ENCODE measurements at regions not wholly inside any gene's neighbourhood (a gene's known extent, or its start where the extent isn't known, plus 50 kb on each side); places are given as distances from the start of the nearest gene placed in this dataset.

DNA sequence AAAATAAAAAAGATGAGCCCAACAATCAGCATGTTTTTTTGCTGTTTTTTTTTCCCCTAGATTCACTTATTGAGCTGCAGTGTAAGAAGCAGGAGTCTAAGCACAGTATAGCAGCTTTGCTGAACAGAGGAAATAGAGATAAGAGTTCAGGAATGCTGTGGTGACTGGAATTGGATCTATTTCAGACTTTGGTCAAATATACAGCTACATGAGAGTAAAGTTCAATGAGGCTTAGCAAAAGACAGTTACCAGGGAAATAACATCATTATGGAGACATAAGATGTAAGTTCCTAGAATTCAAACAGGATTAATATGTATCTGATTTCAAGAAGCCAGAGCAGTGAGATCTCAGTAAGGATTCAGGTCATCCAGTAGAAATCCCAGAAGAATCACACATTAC is 613.0 kb downstream of the RPS29 start:
- DNase-seq, result no peak

DNA sequence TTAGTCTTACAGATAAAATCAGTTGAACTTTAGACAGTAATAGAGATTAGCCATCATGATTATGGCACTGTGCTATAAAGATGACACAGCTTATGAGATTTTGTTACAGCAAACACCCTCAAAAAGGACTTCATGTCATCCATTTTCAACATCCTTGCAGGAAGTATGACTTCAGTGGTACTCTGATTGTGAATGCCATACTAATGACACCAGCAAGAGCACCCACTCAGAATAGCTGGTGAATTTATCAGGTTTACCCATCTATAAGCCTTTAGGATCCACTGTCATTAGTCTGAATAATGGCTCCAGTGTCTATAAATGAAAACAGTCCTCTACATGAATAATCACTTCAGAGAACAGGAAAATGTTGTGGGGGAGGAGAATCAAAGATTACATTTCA is 615.2 kb downstream of the RPS29 start:
- DNase-seq, result no peak

DNA sequence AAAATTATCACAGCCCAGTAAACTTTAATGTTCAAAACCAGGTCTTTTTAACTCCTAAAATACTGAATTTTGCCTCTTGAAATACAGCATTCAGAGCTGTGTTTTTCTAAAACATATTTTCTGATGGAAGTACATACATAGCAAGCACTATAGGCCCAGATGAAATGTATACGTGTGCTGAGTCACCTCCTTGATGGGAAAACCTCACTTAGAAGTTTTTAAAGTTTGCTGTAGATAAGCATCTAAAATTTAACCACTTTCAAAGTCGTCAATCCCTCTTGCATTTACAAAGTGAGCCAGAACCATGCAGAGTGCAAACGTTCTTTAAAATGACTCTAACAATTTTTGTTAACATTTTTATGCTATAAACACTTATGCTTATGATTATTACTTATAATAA is 618.8 kb downstream of the RPS29 start:
- no peak for DNase-seq

GRCh38 chr14:48963231-48963790 is 622.9 kb downstream of the RPS29 start:
- DNase-seq, result no peak

DNA sequence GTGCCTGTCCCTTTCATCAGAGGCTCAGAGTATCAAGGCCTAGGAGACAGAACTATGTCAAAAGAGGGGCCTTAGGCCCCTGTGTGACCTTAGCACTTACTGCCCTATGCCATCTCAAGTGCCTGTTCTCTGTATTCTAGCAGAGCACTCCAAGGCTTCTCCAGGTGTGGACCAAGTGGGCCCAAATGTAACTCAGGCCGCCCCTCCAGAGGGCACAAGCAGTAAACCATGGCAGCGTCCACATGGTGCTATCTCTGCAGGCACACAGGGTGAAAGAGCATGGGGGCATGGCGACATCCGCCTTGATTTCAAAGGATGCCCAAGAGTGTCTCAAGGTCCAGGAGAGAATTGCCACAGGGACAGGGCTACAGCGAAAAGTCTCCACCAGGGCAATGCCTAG is 628.7 kb downstream of the RPS29 start:
- DNase-seq, result no peak

DNA sequence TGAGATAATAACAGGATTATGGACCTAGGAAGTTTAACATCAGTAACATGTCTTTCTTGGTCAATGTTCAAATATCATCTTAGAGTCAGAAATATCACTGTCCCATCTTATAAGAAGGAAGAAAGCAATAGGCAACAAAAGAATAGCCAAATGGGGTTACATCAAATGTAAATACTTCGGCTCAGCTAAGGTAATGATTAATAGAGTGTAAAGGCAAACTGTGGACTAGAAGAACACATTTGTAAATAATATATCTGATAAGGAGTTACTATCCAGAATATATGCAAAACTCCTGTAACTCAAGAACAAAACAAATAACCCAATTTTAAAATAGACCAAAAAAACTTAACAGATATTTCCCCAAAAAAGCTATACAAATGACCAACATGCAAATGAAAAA is 630.3 kb downstream of the RPS29 start:
- DNase-seq, result no peak

DNA sequence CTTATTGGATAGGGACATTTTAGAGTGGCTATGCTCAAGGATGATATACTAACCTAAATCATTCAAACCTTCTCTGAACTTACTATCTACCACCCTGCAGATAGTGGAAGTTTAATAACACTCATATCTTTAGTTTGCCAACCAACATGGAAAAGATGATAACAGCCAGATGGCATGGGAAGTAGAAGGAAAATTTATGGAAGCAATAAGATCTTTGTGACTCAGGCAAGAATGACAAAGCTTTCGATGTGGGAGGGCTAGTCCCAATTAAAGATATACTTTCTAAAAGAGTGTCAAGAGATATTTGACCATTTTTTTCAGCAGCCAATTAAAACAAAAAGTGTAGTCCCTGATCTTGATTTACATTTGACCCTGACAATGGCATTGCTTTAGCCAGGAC is 631.7 kb downstream of the RPS29 start:
- no peak for DNase-seq

GRCh38 chr14:48944809-48945208 is 641.4 kb downstream of the RPS29 start:
- no peak for DNase-seq

DNA sequence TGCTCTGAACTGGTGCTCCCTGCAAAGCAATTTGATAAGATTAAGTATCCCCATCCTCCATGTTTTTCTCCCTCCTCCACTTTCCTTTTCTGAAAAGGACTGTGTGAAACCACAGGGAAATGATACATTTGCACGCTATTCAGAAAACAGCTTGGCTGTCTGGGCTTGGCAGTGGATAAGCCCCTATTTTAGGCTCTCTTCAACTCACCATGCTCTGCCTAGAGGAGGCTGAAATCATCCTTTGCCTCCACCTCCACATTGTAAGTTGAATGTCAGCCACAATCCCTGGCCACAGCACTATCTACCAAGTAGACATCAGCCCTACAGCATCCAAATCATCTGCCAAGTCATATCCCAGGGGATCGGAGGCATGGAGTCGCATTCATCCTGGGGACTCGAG is 642.3 kb downstream of the RPS29 start:
- no peak for DNase-seq

- no peak for DNase-seq
Measured at GRCh38 chr14:48937541-48938195, 648.5 kb downstream of the RPS29 start.

GRCh38 chr14:48936849-48937248 is 649.3 kb downstream of the RPS29 start:
- no peak for DNase-seq

- DNase-seq, result no peak
Measured at GRCh38 chr14:48936362-48936761, 649.8 kb downstream of the RPS29 start.

DNA sequence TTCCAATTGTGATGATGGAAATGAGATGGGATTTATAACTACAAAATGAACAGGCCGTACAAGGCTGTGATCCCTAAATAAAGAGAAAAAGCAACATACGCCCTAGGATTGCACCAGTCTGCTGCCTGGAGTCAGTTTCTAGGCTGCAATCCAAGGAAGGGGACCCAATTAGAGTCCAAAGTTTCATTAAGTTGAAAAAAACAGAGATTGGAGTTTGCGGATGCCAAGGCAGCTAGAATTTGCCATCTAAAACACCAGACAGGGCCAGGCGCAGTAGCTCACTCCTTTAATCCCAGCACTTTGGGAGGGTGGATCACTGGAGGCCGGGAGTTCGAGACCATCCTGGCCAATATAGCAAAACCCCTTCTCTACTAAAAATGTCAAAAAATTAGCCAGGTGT is 661.0 kb downstream of the RPS29 start:
- no peak for DNase-seq

- DNase-seq, result no peak
Measured at GRCh38 chr14:48914921-48915320, 671.3 kb downstream of the RPS29 start.

- no peak for DNase-seq
Measured at GRCh38 chr14:48914382-48914781, 671.8 kb downstream of the RPS29 start.

GRCh38 chr14:48900565-48900964 is 685.6 kb downstream of the RPS29 start:
- no peak for DNase-seq

GRCh38 chr14:48890333-48890732 is 695.8 kb downstream of the RPS29 start:
- DNase-seq, result no peak

DNA sequence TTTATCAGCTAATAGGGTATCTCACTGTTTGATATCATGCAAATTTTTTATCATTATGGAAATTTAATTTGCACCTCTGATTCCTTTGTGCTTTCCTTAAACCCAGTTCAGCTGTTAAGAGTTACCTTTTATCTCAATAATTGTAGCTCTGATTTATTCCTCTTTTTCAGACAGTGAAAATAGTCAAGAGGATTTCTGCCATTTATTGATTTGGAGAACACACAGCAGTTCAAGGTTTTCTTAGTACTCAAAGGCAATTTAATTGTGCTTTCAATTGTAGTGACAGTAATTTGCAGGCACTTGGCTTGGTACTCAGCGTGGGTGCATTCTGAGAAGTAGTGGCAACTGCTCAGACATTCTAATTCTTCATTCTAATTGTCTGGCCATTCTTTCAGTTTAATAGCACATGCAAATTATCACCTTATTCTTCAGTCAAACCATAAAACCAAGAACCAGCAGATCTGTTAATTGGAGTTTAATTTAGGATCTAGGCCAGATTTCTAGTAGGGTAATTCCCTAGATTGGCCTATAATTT is 709.3 kb downstream of the RPS29 start:
- no peak for DNase-seq

- DNase-seq, result no peak
Measured at GRCh38 chr14:48874711-48875110, 711.5 kb downstream of the RPS29 start.

- no peak for DNase-seq
Measured at GRCh38 chr14:48857366-48857765, 728.8 kb downstream of the RPS29 start.

DNA sequence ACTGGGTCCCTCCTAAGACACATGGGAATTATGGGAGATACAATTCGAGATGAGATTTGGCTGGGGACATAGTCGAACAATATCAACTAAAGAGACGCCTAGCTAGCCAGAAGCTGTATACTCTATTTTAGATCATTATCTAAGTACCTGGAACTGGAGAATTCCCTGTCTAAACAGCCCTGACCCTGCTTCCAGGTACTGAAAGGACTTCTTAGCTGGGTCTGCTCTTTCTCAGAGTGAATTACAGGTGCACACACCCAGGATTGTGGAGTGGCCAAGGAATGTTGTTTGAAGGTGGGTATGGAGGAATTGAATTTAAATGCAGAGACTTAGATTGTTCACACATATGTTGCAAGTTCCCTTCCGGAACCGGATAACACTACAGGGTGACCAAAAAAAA is 733.0 kb downstream of the RPS29 start:
- DNase-seq, result no peak

- no peak for DNase-seq
Measured at GRCh38 chr14:48849741-48850322, 736.3 kb downstream of the RPS29 start.

DNA sequence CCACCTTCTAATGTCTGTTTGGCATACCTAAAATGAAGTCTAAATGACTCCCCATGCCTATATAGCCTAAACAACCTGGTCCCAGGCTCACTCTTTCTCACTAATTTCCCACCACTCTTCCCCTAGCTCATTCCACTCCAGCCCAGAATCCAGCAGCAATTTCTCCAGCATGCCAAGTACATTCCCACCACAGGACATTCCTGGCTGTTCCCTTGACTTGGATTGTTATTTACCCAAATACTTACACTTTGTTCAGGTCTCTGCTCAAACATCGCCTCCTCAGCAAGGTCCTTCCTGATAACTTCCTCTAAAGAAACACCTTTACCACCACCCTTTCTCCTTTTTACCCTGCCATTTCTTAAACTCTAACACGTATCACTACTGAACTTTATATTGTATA is 743.4 kb downstream of the RPS29 start:
- DNase-seq, result no peak

DNA sequence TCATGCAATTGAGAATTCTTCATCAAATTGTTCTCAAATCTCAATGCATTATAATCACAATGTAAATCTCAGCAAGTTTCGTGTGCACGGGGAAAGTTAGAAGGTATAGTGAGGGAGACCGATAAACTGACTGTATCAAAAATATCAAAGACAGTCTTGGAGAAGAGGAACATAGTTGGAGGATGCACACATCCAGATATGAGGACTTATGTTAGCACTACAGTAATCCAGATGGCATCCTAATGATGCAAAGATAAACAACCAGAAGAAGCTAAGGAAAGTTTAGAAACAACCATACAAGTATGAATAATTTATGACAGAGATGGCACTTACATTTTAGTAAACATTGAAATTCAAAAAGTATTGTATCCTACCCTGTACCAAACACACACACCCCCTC is 760.1 kb downstream of the RPS29 start:
- no peak for DNase-seq

GRCh38 chr14:48814562-48814961 is 771.6 kb downstream of the RPS29 start:
- no peak for DNase-seq
